ENCODE measurements at regions not wholly inside any gene's neighbourhood (a gene's known extent, or its start where the extent isn't known, plus 50 kb on each side); places are given as distances from the start of the nearest gene placed in this dataset.

GRCh38 chr11:127252321-127252720 is 251.8 kb upstream of the KIRREL3 start:
- no peak for DNase-seq

- no peak for DNase-seq
Observed at GRCh38 chr11:127249576-127249975, 249.0 kb upstream of the KIRREL3 start.

GRCh38 chr11:127248476-127248875 is 247.9 kb upstream of the KIRREL3 start:
- no peak for DNase-seq

GRCh38 chr11:127247261-127247851 is 246.8 kb upstream of the KIRREL3 start:
- no peak for DNase-seq

GRCh38 chr11:127242676-127243075 is 242.1 kb upstream of the KIRREL3 start:
- no peak for DNase-seq

GRCh38 chr11:127238321-127238720 is 237.8 kb upstream of the KIRREL3 start:
- DNase-seq: no peak

- DNase-seq: no peak
Observed at GRCh38 chr11:127236776-127237175, 236.2 kb upstream of the KIRREL3 start.

- no peak for DNase-seq
Observed at GRCh38 chr11:127233998-127234397, 233.4 kb upstream of the KIRREL3 start.

GRCh38 chr11:127230392-127230791 is 229.8 kb upstream of the KIRREL3 start:
- no peak for DNase-seq

GRCh38 chr11:127226949-127227348 is 226.4 kb upstream of the KIRREL3 start:
- DNase-seq: no peak

- DNase-seq: no peak
Observed at GRCh38 chr11:127226380-127226779, 225.8 kb upstream of the KIRREL3 start.

- DNase-seq: no peak
Observed at GRCh38 chr11:127225619-127226018, 225.0 kb upstream of the KIRREL3 start.

GRCh38 chr11:127224276-127224675 is 223.7 kb upstream of the KIRREL3 start:
- DNase-seq: no peak

- DNase-seq: no peak
Observed at GRCh38 chr11:127223633-127224032, 223.1 kb upstream of the KIRREL3 start.

- DNase-seq: no peak
Observed at GRCh38 chr11:127223026-127223425, 222.5 kb upstream of the KIRREL3 start.

GRCh38 chr11:127219704-127220103 is 219.1 kb upstream of the KIRREL3 start:
- DNase-seq: no peak

GRCh38 chr11:127218275-127218608 is 217.7 kb upstream of the KIRREL3 start:
- no peak for DNase-seq

- no peak for DNase-seq
Observed at GRCh38 chr11:127217452-127218274, 217.1 kb upstream of the KIRREL3 start.

- DNase-seq: no peak
Observed at GRCh38 chr11:127205688-127206217, 205.2 kb upstream of the KIRREL3 start.

GRCh38 chr11:127203490-127203889 is 202.9 kb upstream of the KIRREL3 start:
- no peak for DNase-seq

- no peak for DNase-seq
Observed at GRCh38 chr11:127202105-127202504, 201.5 kb upstream of the KIRREL3 start.

GRCh38 chr11:127199306-127199801 is 198.8 kb upstream of the KIRREL3 start:
- no peak for DNase-seq

- DNase-seq: no peak
Observed at GRCh38 chr11:127195501-127196120, 195.0 kb upstream of the KIRREL3 start.

- no peak for DNase-seq
Observed at GRCh38 chr11:127194521-127194920, 194.0 kb upstream of the KIRREL3 start.
